ENCODE measurements at regions not wholly inside any gene's neighbourhood (a gene's known extent, or its start where the extent isn't known, plus 50 kb on each side); places are given as distances from the start of the nearest gene placed in this dataset.
"Not testable (repeated sequence)": the region's sequence is repeated elsewhere in the genome, so short reads cannot be mapped to it uniquely, and the experiment has no call there.

- no peak overlapping the region for H3K4me3 ChIP-seq (replicated peaks; ENCODE audit: low read depth, low read length)
- no peak for TF ChIP-seq CTCF (IDR thresholded peaks at IDR 0.05; ENCODE audit: low read length, missing control alignments)
- no peak for DNase-seq (ENCODE audit: low read depth)
Observed at GRCh38 chr3:154625756-154626155, 195.8 kb upstream of the GPR149 start.

- not testable (repeated sequence) for DNase-seq (ENCODE audit: low read depth)
Observed at GRCh38 chr3:154619621-154620020, 189.6 kb upstream of the GPR149 start.

GRCh38 chr3:154616298-154616697, 186.3 kb upstream of the GPR149 start:
- DNase-seq (ENCODE audit: low read depth), result no peak
- H3K4me3 ChIP-seq (replicated peaks; ENCODE audit: low read depth, low read length), result no peak overlapping the region
- TF ChIP-seq CTCF (IDR thresholded peaks at IDR 0.05; ENCODE audit: low read length, missing control alignments), result no peak

More at GRCh38 chr3:154619621-154620020, 189.6 kb upstream of the GPR149 start:
- not testable (repeated sequence) for H3K4me3 ChIP-seq (replicated peaks; ENCODE audit: low read depth, low read length)

GRCh38 chr3:154615471-154615870, 185.5 kb upstream of the GPR149 start:
- TF ChIP-seq CTCF (IDR thresholded peaks at IDR 0.05; ENCODE audit: low read length, missing control alignments), result no peak
- DNase-seq (ENCODE audit: low read depth), result no peak
- H3K4me3 ChIP-seq (replicated peaks; ENCODE audit: low read depth, low read length), result no peak overlapping the region

- TF ChIP-seq CTCF (IDR thresholded peaks at IDR 0.05; ENCODE audit: low read length, missing control alignments), result no peak
- no peak overlapping the region for H3K4me3 ChIP-seq (replicated peaks; ENCODE audit: low read depth, low read length)
- DNase-seq (ENCODE audit: low read depth), result no peak
Observed at GRCh38 chr3:154614601-154615000, 184.6 kb upstream of the GPR149 start.

GRCh38 chr3:154614078-154614477, 184.1 kb upstream of the GPR149 start:
- TF ChIP-seq CTCF (IDR thresholded peaks at IDR 0.05; ENCODE audit: low read length, missing control alignments), result no peak
- no peak overlapping the region for H3K4me3 ChIP-seq (replicated peaks; ENCODE audit: low read depth, low read length)
- no peak for DNase-seq (ENCODE audit: low read depth)

GRCh38 chr3:154602241-154602640, 172.3 kb upstream of the GPR149 start:
- no peak for TF ChIP-seq CTCF (IDR thresholded peaks at IDR 0.05; ENCODE audit: low read length, missing control alignments)
- no peak overlapping the region for H3K4me3 ChIP-seq (replicated peaks; ENCODE audit: low read depth, low read length)
- DNase-seq (ENCODE audit: low read depth), result no peak

- DNase-seq (ENCODE audit: low read depth), result no peak
- H3K4me3 ChIP-seq (replicated peaks; ENCODE audit: low read depth, low read length), result no peak overlapping the region
- no peak for TF ChIP-seq CTCF (IDR thresholded peaks at IDR 0.05; ENCODE audit: low read length, missing control alignments)
Observed at GRCh38 chr3:154598166-154598565, 168.2 kb upstream of the GPR149 start.
